K562 (cell line): ENCODE measurements at regions not wholly inside any gene's neighbourhood (a gene's known extent, or its start where the extent isn't known, plus 50 kb on each side); places are given as distances from the start of the nearest gene placed in this dataset.

Source experiments
- ATAC-seq: fragments of 200-7000 bp; cut with Tn5 transposase; 3 replicates; pipeline ENCODE4 v1.9.1; 2020; ENCODE audit warnings: moderate library complexity
- BruUV-seq: library from RNA; stranded (reverse); fragments of 400-500 nt; replicated peaks from 2 replicates; lab custom pipeline; 2021; lab: Mats Ljungman, UMichigan
- CTCF ChIA-PET: fragments of 300-600 bp; formaldehyde crosslinking; extraction: SDS; loops from one replicate; lab custom pipeline; 2021; ENCODE audit warnings: low intra/inter-chr PET ratio; lab: Yijun Ruan, JAX
- POLR2A ChIA-PET: fragments of 300-600, 350-650 bp; sonication (Branson Sonifier 250); formaldehyde crosslinking; extraction: SDS; loops from one replicate; lab custom pipeline; 2021; ENCODE audit warnings: antibody characterized with exemption, inconsistent platforms; lab: Yijun Ruan, JAX
- DNase-seq, 4 experiments: peaks; one replicate each; pipeline versions ENCODE4 v3.0.0 to v3.0.0-alpha.2; 2011 to 2018; ENCODE audit warnings: low spot score in 3 of 4, mixed read lengths in 3 of 4; ENCODE audit errors: extremely low read depth in 1 of 4
- FAIRE-seq: peaks from 2 replicates; lab custom pipeline; 2011; peaks lifted over from hg19 to GRCh38; lab: Jason Lieb, UNC
- H2AFZ ChIP-seq: 2 replicates; pipeline ENCODE4 v1.6.0; 2011; ENCODE audit warnings: low read depth, low read length, control low read depth, inconsistent platforms
- H3K27ac ChIP-seq: fragments of 200-600 bp; 3 replicates; pipeline ENCODE4 v1.8.0; 2011; ENCODE audit warnings: low read depth, mild to moderate bottlenecking, control low read depth, inconsistent platforms, low read length, moderate library complexity, mixed read lengths; ENCODE audit errors: extremely low read depth
- H3K27me3 ChIP-seq, 2 experiments: fragments of 300-600 bp in 1 of 2; 2 replicates in 1 of 2; 3 replicates in 1 of 2; pipeline versions ENCODE4 v1.6.0 to v1.8.0; 2011; ENCODE audit warnings: inconsistent platforms in 2 of 2, low read length in 2 of 2, mild to moderate bottlenecking in 1 of 2, mixed read lengths in 1 of 2, moderate library complexity in 1 of 2; ENCODE audit not compliant: control insufficient read depth in 2 of 2, insufficient read depth in 2 of 2
- H3K36me3 ChIP-seq: fragments of 300-600 bp; 3 replicates; pipeline ENCODE4 v1.8.0; 2011; ENCODE audit warnings: mild to moderate bottlenecking, low read length, inconsistent platforms; ENCODE audit not compliant: control insufficient read depth, insufficient read depth
- H3K4me1 ChIP-seq, 2 experiments: fragments of 200-600 bp in 1 of 2; replicated peaks in 1 of 2; 2 replicates in 1 of 2; 3 replicates in 1 of 2; pipeline versions ENCODE4 v1.5.1 to v1.8.0; 2011; ENCODE audit warnings: inconsistent platforms in 2 of 2, low read length in 2 of 2, mild to moderate bottlenecking in 1 of 2, mixed read lengths in 1 of 2, moderate library complexity in 1 of 2; ENCODE audit not compliant: control insufficient read depth in 2 of 2, insufficient read depth in 2 of 2
- H3K4me2 ChIP-seq: 2 replicates; pipeline ENCODE4 v1.6.1; 2011; ENCODE audit warnings: low read length, control low read depth, inconsistent platforms, mixed read lengths; ENCODE audit not compliant: insufficient read depth
- H3K4me3 ChIP-seq: fragments of 200-600 bp; sonication (generic), shearing (Covaris generic); 2 replicates; pipeline ENCODE4 v1.5.1; 2016; ENCODE audit warnings: control low read depth, inconsistent platforms
- H3K79me2 ChIP-seq: fragments of 200-600 bp; 3 replicates; pipeline ENCODE4 v1.8.0; 2011; ENCODE audit warnings: low read length, inconsistent platforms; ENCODE audit not compliant: control insufficient read depth, insufficient read depth
- H3K9ac ChIP-seq, 2 experiments: 2 replicates each; pipeline versions ENCODE4 v1.6.0 to v1.6.1; 2011; ENCODE audit warnings: low read depth in 2 of 2, low read length in 2 of 2, control low read depth in 1 of 2, inconsistent platforms in 1 of 2, mild to moderate bottlenecking in 1 of 2, mixed read lengths in 1 of 2; ENCODE audit not compliant: insufficient read depth in 1 of 2
- H3K9me1 ChIP-seq: one replicate; pipeline ENCODE4 v1.6.0; 2011; ENCODE audit warnings: inconsistent platforms, mild to moderate bottlenecking, low read length, moderate library complexity; ENCODE audit not compliant: control insufficient read depth, insufficient read depth
- H3K9me3 ChIP-seq: replicated peaks from 2 replicates; pipeline ENCODE4 v1.5.1; 2011; ENCODE audit warnings: low read depth, low read length, inconsistent platforms; ENCODE audit not compliant: control insufficient read depth, insufficient read depth
- H4K20me1 ChIP-seq: replicated peaks from 2 replicates; pipeline ENCODE4 v1.6.1; 2011; ENCODE audit warnings: low read length, inconsistent platforms, mixed read lengths; ENCODE audit not compliant: control insufficient read depth, insufficient read depth
- CAMTA2 ChIP-seq: fragments of 250-450 bp; sonication (Bioruptor Pico); conservative IDR thresholded peaks from 2 replicates; pipeline ENCODE4 v1.5.1; 2022
- ELF1 ChIP-seq: fragments of 200-800 bp; sonication (Bioruptor generic); IDR thresholded peaks from 2 replicates; pipeline ENCODE4 v1.6.1; 2016; ENCODE audit warnings: missing genetic modification characterization, missing compliant biosample characterization
- FOXJ3 ChIP-seq: sonication (generic); formaldehyde crosslinking; IDR thresholded peaks from 2 replicates; pipeline ENCODE4 v1.4.0; 2020; ENCODE audit warnings: mild to moderate bottlenecking, missing genetic modification reagents
- KLF16 ChIP-seq: IDR thresholded peaks from 2 replicates; pipeline ENCODE4 v1.6.1; 2016; ENCODE audit warnings: antibody characterized with exemption
- RBM15 ChIP-seq: fragments of 200-400 bp; formaldehyde crosslinking; IDR thresholded peaks from 2 replicates; pipeline ENCODE4 v1.6.1; 2018; ENCODE audit warnings: mild to moderate bottlenecking, low read length, moderate library complexity; ENCODE audit not compliant: insufficient read depth
- RNF219 ChIP-seq: fragments of 250-450 bp; sonication (Bioruptor Pico); IDR thresholded peaks from 2 replicates; pipeline ENCODE4 v1.5.0; 2022; ENCODE audit warnings: mild to moderate bottlenecking
- SMAD3 ChIP-seq: fragments of 450-650 bp; formaldehyde crosslinking; conservative IDR thresholded peaks from 2 replicates; pipeline ENCODE4 v1.4.0; 2020; ENCODE audit warnings: mild to moderate bottlenecking
- ZNF324 ChIP-seq: fragments of 250-450 bp; sonication (Bioruptor Pico); IDR thresholded peaks from 2 replicates; pipeline ENCODE4 v1.4.0; 2020; ENCODE audit warnings: mild to moderate bottlenecking
- WGBS: fragments of 100-300 bp; shearing (Covaris generic); methylation state at CpG from one replicate; pipeline ENCODE4 v1.1.6; 2016; ENCODE audit warnings: low coverage, mixed read lengths; ENCODE audit not compliant: insufficient coverage; ENCODE audit errors: missing lambda C conversion rate; 5-methylcytosine and 5-hydroxymethylcytosine counted together
- in situ Hi-C: fragments of 300-500 bp; cut with MboI; formaldehyde crosslinking; loops from 4 replicates; pipeline ENCODE4 v1.15.0; 2018; ENCODE audit warnings: inconsistent platforms, mixed read lengths
- intact Hi-C: fragments of 100-400 bp; cut with micrococcal nuclease; formaldehyde crosslinking; loops from 2 replicates; pipeline ENCODE4 v1.14.2; 2022

DNA sequence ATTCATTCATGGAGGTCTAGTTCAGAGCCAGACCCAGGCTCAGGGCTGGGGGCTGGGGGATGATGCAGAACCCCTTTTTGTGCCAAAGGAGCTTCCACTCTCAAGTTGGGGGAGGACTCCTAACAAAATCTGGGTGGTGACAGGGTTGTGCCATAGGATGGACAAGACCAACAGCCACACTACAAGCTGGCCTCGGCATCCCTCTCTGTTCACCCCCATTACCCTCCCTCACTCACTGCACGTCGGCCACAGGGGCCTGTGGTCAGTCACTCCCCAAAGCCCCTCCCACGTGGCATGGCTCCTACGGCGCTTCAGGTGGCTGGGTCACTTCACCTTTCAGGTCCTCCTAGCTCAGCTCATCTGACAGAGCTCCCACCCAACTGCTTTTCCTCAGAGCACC is 348.7 kb upstream of the ZMIZ1 start:
- H4K20me1 ChIP-seq, result no peaks in the 10 kb centered on the region
- no peaks in the 10 kb centered on the region for H3K4me1 ChIP-seq
- no peaks in the 10 kb centered on the region for H3K79me2 ChIP-seq
- intact Hi-C loops (no loop called here), in situ Hi-C loops (no loop called here)
- no peak overlapping the region for H3K27ac ChIP-seq
- no TSS peak for BruUV-seq
- FAIRE-seq, result no peak
- POLR2A ChIA-PET, result interaction anchor here (0.6 to 0.9 kb wide), 3 partner anchors 10 to 369 kb away, joined by 3 to 4 read pairs (median 3); no protein-coding TSS in a partner anchor
- H3K36me3 ChIP-seq, result no peaks in the 10 kb centered on the region
- no peak overlapping the region for H2AFZ ChIP-seq
- no peak overlapping the region for H3K9ac ChIP-seq
- no peaks in the 10 kb centered on the region for H3K9me3 ChIP-seq
- H3K27me3 ChIP-seq, result peaks cover 6 to 13% of the 10 kb centered on the region in 2 experiments; a peak in 3 of 5 replicates
- 2% methylated on average over 6 of the region's 6 CpGs for WGBS
- TF ChIP-seq CAMTA2, result no peak
- TF ChIP-seq ELF1 (tag), result no peak
- TF ChIP-seq ZNF324 (CRISPR knock-in tag), result no peak
- TF ChIP-seq SMAD3 (CRISPR knock-in tag), result no peak
- no peak for TF ChIP-seq RNF219 (CRISPR knock-in tag)
- TF ChIP-seq KLF16, result no peak
- no peak for TF ChIP-seq RBM15
- TF ChIP-seq FOXJ3, result no peak
- TF ChIP-seq, all 486 proteins: peak for 0
- DNase-seq (no peak), ATAC-seq (no peak)
- Histone ChIP-seq H3K9me1 (no peaks in the 10 kb centered on the region), H3K4me2 (no peak overlapping the region), H3K4me3 (no peak overlapping the region)
- CTCF ChIA-PET, result no interaction called here
